GM12878 (cell line): ENCODE measurements at regions not wholly inside any gene's neighbourhood (a gene's known extent, or its start where the extent isn't known, plus 50 kb on each side); places are given as distances from the start of the nearest gene placed in this dataset.

ENCODE experiments used
- ATAC-seq: fragments of 200-7000 bp; cut with Tn5 transposase; 3 replicates; pipeline ENCODE4 v1.9.1; 2020; ENCODE audit warnings: mild to moderate bottlenecking, moderate library complexity
- BruUV-seq: library from RNA; stranded (reverse); fragments of 400-500 nt; replicated peaks from 2 replicates; lab custom pipeline; 2021; lab: Mats Ljungman, UMichigan
- CTCF ChIA-PET: fragments of 300-600 bp; sonication (Branson Sonifier 250); formaldehyde crosslinking; extraction: SDS; loops from one replicate; lab custom pipeline; 2021; ENCODE audit warnings: inconsistent platforms; lab: Yijun Ruan, JAX
- POLR2A ChIA-PET: fragments of 350-600 bp; formaldehyde crosslinking; extraction: SDS; loops from one replicate; lab custom pipeline; 2021; ENCODE audit warnings: inconsistent platforms; lab: Charles Lee
- RAD21 ChIA-PET: fragments of 300-600 bp; sonication (Branson Sonifier 250); formaldehyde crosslinking; loops from one replicate; lab custom pipeline; 2023; ENCODE audit warnings: antibody characterized with exemption; ENCODE audit not compliant: unreplicated experiment; lab: Charles Lee
- SMC1A ChIA-PET: fragments of 300-600 bp; sonication (Branson Sonifier 250); formaldehyde crosslinking; loops from one replicate; lab custom pipeline; 2023; ENCODE audit not compliant: unreplicated experiment, uncharacterized antibody; lab: Charles Lee
- DNase-seq: peaks from one replicate; pipeline ENCODE4 v3.0.0-alpha.2; 2011; ENCODE audit warnings: low read depth, low spot score
- FAIRE-seq: peaks from 3 replicates; lab custom pipeline; 2011; peaks lifted over from hg19 to GRCh38; lab: Jason Lieb, UNC
- H2AFZ ChIP-seq: 2 replicates; pipeline ENCODE4 v1.6.0; 2011; ENCODE audit warnings: low read depth, low read length, control low read depth; ENCODE audit not compliant: control insufficient read depth
- H3K27ac ChIP-seq: 2 replicates; pipeline ENCODE4 v1.5.1; 2011; ENCODE audit warnings: control low read depth; ENCODE audit not compliant: control insufficient read depth, insufficient read depth
- H3K27me3 ChIP-seq, 2 experiments: replicated peaks in 1 of 2; 2 replicates each; pipeline versions ENCODE4 v1.6.0 to v1.6.1; 2011; ENCODE audit warnings: low read length in 1 of 2; ENCODE audit not compliant: control insufficient read depth in 2 of 2, insufficient read depth in 2 of 2
- H3K36me3 ChIP-seq, 2 experiments: 2 replicates each; pipeline ENCODE4 v1.5.1; 2011; ENCODE audit warnings: low read length in 1 of 2; ENCODE audit not compliant: control insufficient read depth in 2 of 2, insufficient read depth in 2 of 2
- H3K4me1 ChIP-seq: 2 replicates; pipeline ENCODE4 v1.6.1; 2011; ENCODE audit warnings: mild to moderate bottlenecking, low read length, moderate library complexity, mixed read lengths; ENCODE audit not compliant: control insufficient read depth, insufficient read depth
- H3K4me2 ChIP-seq: 2 replicates; pipeline ENCODE4 v1.6.0; 2011; ENCODE audit warnings: control low read depth; ENCODE audit not compliant: control insufficient read depth, insufficient read depth
- H3K4me3 ChIP-seq: fragments of 200-600 bp; sonication (generic); 2 replicates; pipeline ENCODE4 v1.5.1; 2016
- H3K79me2 ChIP-seq: 2 replicates; pipeline ENCODE4 v1.6.0; 2011; ENCODE audit warnings: low read length; ENCODE audit not compliant: control insufficient read depth, insufficient read depth
- H3K9ac ChIP-seq: 2 replicates; pipeline ENCODE4 v1.8.0; 2011; ENCODE audit warnings: low read length, control low read depth, mixed read lengths; ENCODE audit not compliant: control insufficient read depth, insufficient read depth
- H3K9me3 ChIP-seq: replicated peaks from 3 replicates; pipeline ENCODE4 v1.5.1; 2011; ENCODE audit warnings: mild to moderate bottlenecking, low read length; ENCODE audit not compliant: control insufficient read depth, insufficient read depth
- H4K20me1 ChIP-seq: 2 replicates; pipeline ENCODE4 v1.6.0; 2011; ENCODE audit not compliant: control insufficient read depth, insufficient read depth
- CBFB ChIP-seq: IDR thresholded peaks from 2 replicates; pipeline ENCODE4 v1.6.1; 2016; ENCODE audit warnings: antibody characterized with exemption, low read depth
- CHD2 ChIP-seq: IDR thresholded peaks from 2 replicates; pipeline ENCODE4 v1.6.1; 2011; ENCODE audit warnings: low read depth, low read length, improper control_type of control experiment, borderline replicate concordance
- DPF2 ChIP-seq: fragments of 450-650 bp; IDR thresholded peaks from 2 replicates; pipeline ENCODE4 v1.6.1; 2017; ENCODE audit warnings: mild to moderate bottlenecking
- FOXM1 ChIP-seq: IDR thresholded peaks from 2 replicates; pipeline ENCODE4 v1.6.1; 2012; ENCODE audit warnings: low read depth, mild to moderate bottlenecking, inconsistent platforms, low read length, moderate library complexity
- HDAC2 ChIP-seq: fragments of 200-600 bp; sonication (generic); IDR thresholded peaks from 2 replicates; pipeline ENCODE4 v1.6.1; 2017
- MEF2B ChIP-seq: fragments of 450-650 bp; IDR thresholded peaks from 2 replicates; pipeline ENCODE4 v1.6.1; 2018; ENCODE audit warnings: mild to moderate bottlenecking, moderate library complexity; ENCODE audit not compliant: partially characterized antibody, poor library complexity, severe bottlenecking
- MTA3 ChIP-seq: IDR thresholded peaks from 2 replicates; pipeline ENCODE4 v1.6.1; 2012; ENCODE audit warnings: low read length, inconsistent platforms, borderline replicate concordance
- MYB ChIP-seq: fragments of 150-350 bp; IDR thresholded peaks from 2 replicates; pipeline ENCODE4 v1.6.1; 2014; ENCODE audit warnings: mild to moderate bottlenecking, low read depth, low read length, borderline replicate concordance
- PML ChIP-seq: IDR thresholded peaks from 2 replicates; pipeline ENCODE4 v1.6.1; 2012; ENCODE audit warnings: low read length, inconsistent platforms
- RB1 ChIP-seq: fragments of 450-650 bp; formaldehyde crosslinking; IDR thresholded peaks from 2 replicates; pipeline ENCODE4 v1.6.1; 2017; ENCODE audit warnings: mild to moderate bottlenecking, borderline replicate concordance
- SIN3A ChIP-seq: IDR thresholded peaks from 2 replicates; pipeline ENCODE4 v1.6.1; 2012; ENCODE audit warnings: low read depth, low read length, improper control_type of control experiment
- SUPT20H ChIP-seq: IDR thresholded peaks from 2 replicates; pipeline ENCODE4 v1.6.1; 2011; ENCODE audit warnings: low read depth, mild to moderate bottlenecking, low read length, moderate library complexity, borderline replicate concordance; ENCODE audit not compliant: control insufficient read depth
- TBL1XR1 ChIP-seq: IDR thresholded peaks from 2 replicates; pipeline ENCODE4 v1.6.1; 2012; ENCODE audit warnings: low read depth, low read length, improper control_type of control experiment
- YY1 ChIP-seq: IDR thresholded peaks from 2 replicates; pipeline ENCODE4 v1.6.1; 2011; ENCODE audit warnings: low read depth, mild to moderate bottlenecking, low read length
- ZNF217 ChIP-seq: fragments of 450-650 bp; IDR thresholded peaks from 2 replicates; pipeline ENCODE4 v1.6.1; 2017; ENCODE audit warnings: antibody characterized with exemption, mild to moderate bottlenecking
- WGBS: methylation state at CpG from one replicate; pipeline ENCODE4 v1.1.6; 2016; ENCODE audit warnings: low lambda C conversion rate; ENCODE audit not compliant: insufficient replicate concordance, insufficient coverage; ENCODE audit errors: missing lambda C conversion rate; 5-methylcytosine and 5-hydroxymethylcytosine counted together
- in situ Hi-C: fragments of 300-500 bp; cut with MboI; formaldehyde crosslinking; loops from 9 replicates; pipeline ENCODE4 v1.14.3; 2018; ENCODE audit warnings: mixed read lengths
- intact Hi-C: fragments of 100-400 bp; cut with micrococcal nuclease; formaldehyde crosslinking; loops from one replicate; pipeline ENCODE4 v1.14.2; 2022; ENCODE audit not compliant: unreplicated experiment
- TF ChIP-seq, protein P1 (sequence below): fragments of 450-650 bp; conservative IDR thresholded peaks from 2 replicates; pipeline ENCODE4 v1.6.1; 2017; ENCODE audit warnings: mild to moderate bottlenecking, moderate library complexity
- TF ChIP-seq, protein P2 (sequence below): fragments of 450-650 bp; IDR thresholded peaks from 2 replicates; pipeline ENCODE4 v1.6.1; 2018; ENCODE audit warnings: mild to moderate bottlenecking, low read depth, moderate library complexity; ENCODE audit not compliant: partially characterized antibody
- TF ChIP-seq, protein P3 (sequence below): fragments of 450-650 bp; IDR thresholded peaks from 2 replicates; pipeline ENCODE4 v1.6.1; 2017; ENCODE audit warnings: mild to moderate bottlenecking, moderate library complexity

DNA sequence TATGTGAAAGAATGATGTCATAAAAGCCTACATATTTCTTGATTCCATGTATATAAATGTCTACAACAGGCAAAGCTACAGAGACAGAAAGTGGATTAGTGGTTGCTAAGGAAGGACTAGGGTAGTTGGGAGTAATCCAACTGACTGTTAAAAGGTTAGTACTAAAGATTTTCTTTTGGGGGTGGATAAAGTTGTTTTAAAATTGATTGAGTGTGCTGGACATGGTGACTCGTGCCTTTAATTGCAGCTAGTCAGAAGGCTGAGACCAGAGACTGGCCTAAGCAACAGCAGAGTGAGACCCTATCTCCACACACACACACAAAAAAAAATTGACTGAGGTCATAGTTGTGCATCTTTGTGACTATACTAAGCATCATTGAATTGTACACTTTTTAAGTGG, 234.3 kb downstream of the C12orf50 start:
- Histone ChIP-seq H3K4me2 (no peak overlapping the region), H3K9me3 (no peaks in the 10 kb centered on the region), H3K27me3 (no peaks in the 10 kb centered on the region), H3K27ac (no peak overlapping the region), H3K4me1 (no peaks in the 10 kb centered on the region), H3K4me3 (no peak overlapping the region), H3K79me2 (no peaks in the 10 kb centered on the region), H3K36me3 (no peaks in the 10 kb centered on the region), H3K9ac (no peak overlapping the region), H2AFZ (no peak overlapping the region), H4K20me1 (no peaks in the 10 kb centered on the region)
- ChIA-PET SMC1A (no interaction called here), POLR2A (no interaction called here), CTCF (no interaction called here), RAD21 (no interaction called here)
- FAIRE-seq, result no peak
- in situ Hi-C loops (no loop called here), intact Hi-C loops (no loop called here)
- ATAC-seq, result no peak
- WGBS, result 0% methylated on average over 1 of the region's 1 CpG
- no TSS peak for BruUV-seq
- TF ChIP-seq, protein P1, sequence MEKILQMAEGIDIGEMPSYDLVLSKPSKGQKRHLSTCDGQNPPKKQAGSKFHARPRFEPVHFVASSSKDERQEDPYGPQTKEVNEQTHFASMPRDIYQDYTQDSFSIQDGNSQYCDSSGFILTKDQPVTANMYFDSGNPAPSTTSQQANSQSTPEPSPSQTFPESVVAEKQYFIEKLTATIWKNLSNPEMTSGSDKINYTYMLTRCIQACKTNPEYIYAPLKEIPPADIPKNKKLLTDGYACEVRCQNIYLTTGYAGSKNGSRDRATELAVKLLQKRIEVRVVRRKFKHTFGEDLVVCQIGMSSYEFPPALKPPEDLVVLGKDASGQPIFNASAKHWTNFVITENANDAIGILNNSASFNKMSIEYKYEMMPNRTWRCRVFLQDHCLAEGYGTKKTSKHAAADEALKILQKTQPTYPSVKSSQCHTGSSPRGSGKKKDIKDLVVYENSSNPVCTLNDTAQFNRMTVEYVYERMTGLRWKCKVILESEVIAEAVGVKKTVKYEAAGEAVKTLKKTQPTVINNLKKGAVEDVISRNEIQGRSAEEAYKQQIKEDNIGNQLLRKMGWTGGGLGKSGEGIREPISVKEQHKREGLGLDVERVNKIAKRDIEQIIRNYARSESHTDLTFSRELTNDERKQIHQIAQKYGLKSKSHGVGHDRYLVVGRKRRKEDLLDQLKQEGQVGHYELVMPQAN, result no peak
- TF ChIP-seq MEF2B (no peak), TBL1XR1 (no peak), SUPT20H (no peak), DPF2 (no peak), PML (no peak), MTA3 (no peak), MYB (no peak), YY1 (no peak), ZNF217 (no peak), FOXM1 (no peak), CHD2 (no peak), HDAC2 (no peak), SIN3A (no peak), CBFB (no peak), RB1 (no peak)
- TF ChIP-seq, protein P2, sequence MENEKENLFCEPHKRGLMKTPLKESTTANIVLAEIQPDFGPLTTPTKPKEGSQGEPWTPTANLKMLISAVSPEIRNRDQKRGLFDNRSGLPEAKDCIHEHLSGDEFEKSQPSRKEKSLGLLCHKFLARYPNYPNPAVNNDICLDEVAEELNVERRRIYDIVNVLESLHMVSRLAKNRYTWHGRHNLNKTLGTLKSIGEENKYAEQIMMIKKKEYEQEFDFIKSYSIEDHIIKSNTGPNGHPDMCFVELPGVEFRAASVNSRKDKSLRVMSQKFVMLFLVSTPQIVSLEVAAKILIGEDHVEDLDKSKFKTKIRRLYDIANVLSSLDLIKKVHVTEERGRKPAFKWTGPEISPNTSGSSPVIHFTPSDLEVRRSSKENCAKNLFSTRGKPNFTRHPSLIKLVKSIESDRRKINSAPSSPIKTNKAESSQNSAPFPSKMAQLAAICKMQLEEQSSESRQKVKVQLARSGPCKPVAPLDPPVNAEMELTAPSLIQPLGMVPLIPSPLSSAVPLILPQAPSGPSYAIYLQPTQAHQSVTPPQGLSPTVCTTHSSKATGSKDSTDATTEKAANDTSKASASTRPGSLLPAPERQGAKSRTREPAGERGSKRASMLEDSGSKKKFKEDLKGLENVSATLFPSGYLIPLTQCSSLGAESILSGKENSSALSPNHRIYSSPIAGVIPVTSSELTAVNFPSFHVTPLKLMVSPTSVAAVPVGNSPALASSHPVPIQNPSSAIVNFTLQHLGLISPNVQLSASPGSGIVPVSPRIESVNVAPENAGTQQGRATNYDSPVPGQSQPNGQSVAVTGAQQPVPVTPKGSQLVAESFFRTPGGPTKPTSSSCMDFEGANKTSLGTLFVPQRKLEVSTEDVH, result no peak
- TF ChIP-seq, protein P3, sequence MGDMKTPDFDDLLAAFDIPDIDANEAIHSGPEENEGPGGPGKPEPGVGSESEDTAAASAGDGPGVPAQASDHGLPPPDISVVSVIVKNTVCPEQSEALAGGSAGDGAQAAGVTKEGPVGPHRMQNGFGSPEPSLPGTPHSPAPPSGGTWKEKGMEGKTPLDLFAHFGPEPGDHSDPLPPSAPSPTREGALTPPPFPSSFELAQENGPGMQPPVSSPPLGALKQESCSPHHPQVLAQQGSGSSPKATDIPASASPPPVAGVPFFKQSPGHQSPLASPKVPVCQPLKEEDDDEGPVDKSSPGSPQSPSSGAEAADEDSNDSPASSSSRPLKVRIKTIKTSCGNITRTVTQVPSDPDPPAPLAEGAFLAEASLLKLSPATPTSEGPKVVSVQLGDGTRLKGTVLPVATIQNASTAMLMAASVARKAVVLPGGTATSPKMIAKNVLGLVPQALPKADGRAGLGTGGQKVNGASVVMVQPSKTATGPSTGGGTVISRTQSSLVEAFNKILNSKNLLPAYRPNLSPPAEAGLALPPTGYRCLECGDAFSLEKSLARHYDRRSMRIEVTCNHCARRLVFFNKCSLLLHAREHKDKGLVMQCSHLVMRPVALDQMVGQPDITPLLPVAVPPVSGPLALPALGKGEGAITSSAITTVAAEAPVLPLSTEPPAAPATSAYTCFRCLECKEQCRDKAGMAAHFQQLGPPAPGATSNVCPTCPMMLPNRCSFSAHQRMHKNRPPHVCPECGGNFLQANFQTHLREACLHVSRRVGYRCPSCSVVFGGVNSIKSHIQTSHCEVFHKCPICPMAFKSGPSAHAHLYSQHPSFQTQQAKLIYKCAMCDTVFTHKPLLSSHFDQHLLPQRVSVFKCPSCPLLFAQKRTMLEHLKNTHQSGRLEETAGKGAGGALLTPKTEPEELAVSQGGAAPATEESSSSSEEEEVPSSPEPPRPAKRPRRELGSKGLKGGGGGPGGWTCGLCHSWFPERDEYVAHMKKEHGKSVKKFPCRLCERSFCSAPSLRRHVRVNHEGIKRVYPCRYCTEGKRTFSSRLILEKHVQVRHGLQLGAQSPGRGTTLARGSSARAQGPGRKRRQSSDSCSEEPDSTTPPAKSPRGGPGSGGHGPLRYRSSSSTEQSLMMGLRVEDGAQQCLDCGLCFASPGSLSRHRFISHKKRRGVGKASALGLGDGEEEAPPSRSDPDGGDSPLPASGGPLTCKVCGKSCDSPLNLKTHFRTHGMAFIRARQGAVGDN, result no peak
- DNase-seq, result no peak
